OCI-LY3 (cell line): ENCODE measurements at regions not wholly inside any gene's neighbourhood (a gene's known extent, or its start where the extent isn't known, plus 50 kb on each side); places are given as distances from the start of the nearest gene placed in this dataset.

Source experiments
- H2AFZ ChIP-seq: fragments of 200-600, 300-600 bp; shearing (Covaris generic); 2 replicates; pipeline ENCODE4 v1.6.0; 2014; ENCODE audit warnings: antibody characterized with exemption, low read depth, low read length
- H3K27ac ChIP-seq: fragments of 200-600, 300-600 bp; sonication (generic); 2 replicates; pipeline ENCODE4 v1.5.1; 2014; ENCODE audit warnings: mild to moderate bottlenecking, low read length, moderate library complexity, mixed read lengths
- H3K27me3 ChIP-seq: fragments of 200-600, 300-600 bp; sonication (generic); 2 replicates; pipeline ENCODE4 v1.6.1; 2014; ENCODE audit warnings: low read depth, low read length, mixed read lengths
- H3K36me3 ChIP-seq: fragments of 200-600, 300-600 bp; sonication (generic); replicated peaks from 2 replicates; pipeline ENCODE3; 2014; ENCODE audit warnings: low read depth, low read length, mixed read lengths
- H3K4me1 ChIP-seq: fragments of 300-600, 200-600 bp; sonication (generic); 2 replicates; pipeline ENCODE4 v1.6.1; 2014; ENCODE audit warnings: low read length, mixed read lengths
- H3K4me2 ChIP-seq: fragments of 200-600, 300-600 bp; sonication (generic); 2 replicates; pipeline ENCODE4 v1.6.1; 2014; ENCODE audit warnings: low read length, mixed read lengths
- H3K4me3 ChIP-seq: fragments of 300-600, 200-600 bp; sonication (generic); 2 replicates; pipeline ENCODE4 v1.5.1; 2014; ENCODE audit warnings: antibody characterized with exemption, mild to moderate bottlenecking, low read length, moderate library complexity
- H3K79me2 ChIP-seq: fragments of 300-600, 200-600 bp; shearing (Covaris generic); 2 replicates; pipeline ENCODE4 v1.6.1; 2014; ENCODE audit warnings: mild to moderate bottlenecking, low read length, mixed read lengths
- H3K9ac ChIP-seq: fragments of 300-600, 200-600 bp; shearing (Covaris generic); 2 replicates; pipeline ENCODE4 v1.6.0; 2014; ENCODE audit warnings: mild to moderate bottlenecking, low read length, moderate library complexity
- H3K9me3 ChIP-seq: fragments of 200-600, 300-600 bp; shearing (Covaris generic); 2 replicates; pipeline ENCODE4 v1.6.1; 2014; ENCODE audit warnings: low read length, mixed read lengths; ENCODE audit not compliant: insufficient read depth
- H4K20me1 ChIP-seq: fragments of 200-600, 300-600 bp; sonication (generic); 2 replicates; pipeline ENCODE4 v1.6.1; 2016; ENCODE audit warnings: low read length, mixed read lengths; ENCODE audit not compliant: insufficient read depth
- CTCF ChIP-seq: fragments of 200-600, 300-600 bp; sonication (generic); IDR thresholded peaks from 2 replicates; pipeline ENCODE4 v1.5.1; 2014; ENCODE audit warnings: antibody characterized with exemption, low read length, low read depth
- EZH2phosphoT487 ChIP-seq: fragments of 200-600 bp; shearing (Covaris generic); IDR thresholded peaks from 2 replicates; pipeline ENCODE4 v1.6.1; 2018; ENCODE audit warnings: antibody characterized with exemption, mixed run types, low read depth

DNA sequence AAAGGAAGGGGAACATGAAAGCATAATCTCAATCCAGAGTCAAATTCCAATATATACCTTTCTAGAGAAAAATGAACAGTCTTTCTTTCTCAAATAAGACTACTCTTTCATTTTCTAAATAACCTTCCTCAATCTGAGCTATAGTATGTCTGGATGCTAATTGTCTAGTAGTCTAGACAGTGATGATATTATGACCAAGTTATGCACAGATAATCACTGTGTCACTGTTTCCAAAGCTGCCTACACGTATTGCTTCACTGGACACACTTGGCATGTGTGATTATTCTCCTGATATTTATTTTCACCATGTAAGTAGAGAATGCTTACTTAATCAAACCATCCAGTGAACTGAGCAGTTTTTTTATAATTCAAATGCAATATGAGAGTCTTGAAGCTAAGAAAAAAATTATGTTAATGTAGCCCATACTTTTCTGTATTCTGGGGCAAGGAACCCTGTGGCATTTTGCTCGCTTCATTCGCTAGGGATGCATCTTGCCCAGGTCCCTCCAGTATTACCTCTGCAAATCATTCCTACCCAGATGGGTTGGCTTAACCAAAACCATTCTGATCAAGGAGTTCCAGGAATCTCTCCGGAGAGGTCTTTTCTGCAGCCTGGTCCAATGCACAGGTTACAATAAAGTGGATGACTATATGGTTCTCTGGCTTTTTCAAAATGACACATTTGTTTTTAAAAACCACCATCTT, 303.1 kb upstream of the RUNX1 start:
- no peak overlapping the region for H3K27ac ChIP-seq
- H3K27me3 ChIP-seq = no peaks in the 10 kb centered on the region
- no peak overlapping the region for H3K4me2 ChIP-seq
- H4K20me1 ChIP-seq = no peaks in the 10 kb centered on the region
- H3K4me3 ChIP-seq = no peak overlapping the region
- H3K36me3 ChIP-seq = peaks cover 23% of the 10 kb centered on the region
- no peaks in the 10 kb centered on the region for H3K79me2 ChIP-seq
- H3K4me1 ChIP-seq = peaks cover 16% of the 10 kb centered on the region
- H2AFZ ChIP-seq = no peak overlapping the region
- H3K9me3 ChIP-seq = no peaks in the 10 kb centered on the region
- H3K9ac ChIP-seq = no peak overlapping the region
- TF ChIP-seq CTCF (no peak), EZH2phosphoT487 (no peak)

DNA sequence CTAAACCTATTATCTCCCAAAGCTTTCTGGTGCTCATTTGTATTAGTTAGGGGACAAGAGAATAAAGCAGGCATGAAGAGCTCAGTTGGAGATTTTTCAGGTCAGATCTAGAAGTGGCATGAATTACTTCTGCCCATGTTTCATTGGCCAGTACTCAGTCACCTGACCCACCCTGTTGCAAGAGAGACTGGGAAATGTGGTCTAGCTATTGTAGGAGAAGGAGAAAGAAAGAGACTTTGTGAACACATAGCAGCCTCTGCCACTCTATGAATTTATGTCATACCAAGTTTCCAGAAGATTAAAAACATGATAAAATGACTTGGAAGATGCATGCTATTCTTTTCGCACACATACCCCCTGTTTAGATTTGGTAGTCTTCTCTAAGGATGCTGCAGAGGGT, 302.3 kb upstream of the RUNX1 start:
- H2AFZ ChIP-seq = no peak overlapping the region
- H4K20me1 ChIP-seq = no peaks in the 10 kb centered on the region
- H3K79me2 ChIP-seq = no peaks in the 10 kb centered on the region
- no peak overlapping the region for H3K27ac ChIP-seq
- H3K4me3 ChIP-seq = no peak overlapping the region
- peaks cover 19% of the 10 kb centered on the region for H3K36me3 ChIP-seq
- H3K27me3 ChIP-seq = no peaks in the 10 kb centered on the region
- H3K9me3 ChIP-seq = no peaks in the 10 kb centered on the region
- peaks cover 16% of the 10 kb centered on the region for H3K4me1 ChIP-seq
- no peak overlapping the region for H3K4me2 ChIP-seq
- no peak overlapping the region for H3K9ac ChIP-seq
- TF ChIP-seq EZH2phosphoT487 = no peak
- no peak for TF ChIP-seq CTCF

GRCh38 chr21:35350965-35351364, 301.9 kb upstream of the RUNX1 start:
- H3K4me1 ChIP-seq = peaks cover 16% of the 10 kb centered on the region
- no peaks in the 10 kb centered on the region for H3K9me3 ChIP-seq
- H3K27me3 ChIP-seq = no peaks in the 10 kb centered on the region
- no peak overlapping the region for H3K4me2 ChIP-seq
- no peak for TF ChIP-seq CTCF
- no peaks in the 10 kb centered on the region for H3K79me2 ChIP-seq
- peaks cover 19% of the 10 kb centered on the region for H3K36me3 ChIP-seq
- no peak overlapping the region for H3K9ac ChIP-seq
- no peak overlapping the region for H2AFZ ChIP-seq
- no peaks in the 10 kb centered on the region for H4K20me1 ChIP-seq
- H3K4me3 ChIP-seq = no peak overlapping the region
- H3K27ac ChIP-seq = no peak overlapping the region

GRCh38 chr21:35349376-35350080, 300.4 kb upstream of the RUNX1 start:
- Histone ChIP-seq H3K27ac (no peak overlapping the region), H3K36me3 (peaks cover 24% of the 10 kb centered on the region), H3K4me3 (no peak overlapping the region), H4K20me1 (no peaks in the 10 kb centered on the region), H3K9me3 (peaks cover 8% of the 10 kb centered on the region; the same call in 1 of the 2 replicates), H2AFZ (no peak overlapping the region), H3K27me3 (no peaks in the 10 kb centered on the region), H3K79me2 (no peaks in the 10 kb centered on the region), H3K4me1 (peaks cover 20% of the 10 kb centered on the region), H3K9ac (no peak overlapping the region), H3K4me2 (no peak overlapping the region)
- no peak for TF ChIP-seq EZH2phosphoT487
- TF ChIP-seq CTCF = no peak
